Fibroblast of mammary gland (primary cell): ENCODE measurements at regions not wholly inside any gene's neighbourhood (a gene's known extent, or its start where the extent isn't known, plus 50 kb on each side); places are given as distances from the start of the nearest gene placed in this dataset.

Experiments
- DNase-seq: peaks from one replicate; pipeline ENCODE4 v3.0.0-alpha.2; 2010; ENCODE audit warnings: low read depth
- H3K4me3 ChIP-seq: 2 replicates; pipeline ENCODE4 v1.5.1; 2011; ENCODE audit warnings: low read depth, mild to moderate bottlenecking, low read length, moderate library complexity; ENCODE audit not compliant: control insufficient read depth
- CTCF ChIP-seq: conservative IDR thresholded peaks from 2 replicates; pipeline ENCODE4 v1.5.1; 2011; ENCODE audit warnings: low read depth, low read length, inconsistent platforms; ENCODE audit not compliant: control insufficient read depth, insufficient read depth

GRCh38 chr10:58970160-58970915 lies 206.1 kb upstream of the PHYHIPL start:
- no peak overlapping the region for H3K4me3 ChIP-seq
- no peak for DNase-seq
- no peak for TF ChIP-seq CTCF

GRCh38 chr10:58971211-58971610 lies 205.2 kb upstream of the PHYHIPL start:
- DNase-seq: no peak
- no peak overlapping the region for H3K4me3 ChIP-seq
- TF ChIP-seq CTCF: no peak

- no peak for DNase-seq
- TF ChIP-seq CTCF: no peak
- no peak overlapping the region for H3K4me3 ChIP-seq
These were observed 204.5 kb upstream of the PHYHIPL start for GRCh38 chr10:58971796-58972491.

- DNase-seq: no peak
- no peak overlapping the region for H3K4me3 ChIP-seq
- TF ChIP-seq CTCF: no peak
These were observed 203.7 kb upstream of the PHYHIPL start for GRCh38 chr10:58972576-58973234.

- H3K4me3 ChIP-seq: no peak overlapping the region
- no peak for DNase-seq
- TF ChIP-seq CTCF: no peak
These were observed 203.2 kb upstream of the PHYHIPL start for GRCh38 chr10:58973235-58973595.

GRCh38 chr10:58976254-58976653 lies 200.2 kb upstream of the PHYHIPL start:
- no peak overlapping the region for H3K4me3 ChIP-seq
- no peak for TF ChIP-seq CTCF
- no peak for DNase-seq
